BJ (cell line): ENCODE measurements at regions not wholly inside any gene's neighbourhood (a gene's known extent, or its start where the extent isn't known, plus 50 kb on each side); places are given as distances from the start of the nearest gene placed in this dataset.

Source experiments
- CTCF ChIA-PET: fragments of 350-600 bp; formaldehyde crosslinking; extraction: SDS; loops from one replicate; lab custom pipeline; 2021; ENCODE audit warnings: antibody characterized with exemption, inconsistent platforms; lab: Yijun Ruan, JAX
- POLR2A ChIA-PET: fragments of 300-600 bp; sonication (Branson Sonifier 250); formaldehyde crosslinking; extraction: SDS; loops from one replicate; lab custom pipeline; 2021; ENCODE audit warnings: antibody characterized with exemption; lab: Charles Lee
- DNase-seq: peaks from one replicate; pipeline ENCODE4 v3.0.0-alpha.2; 2011; ENCODE audit warnings: low read depth
- H3K27me3 ChIP-seq: 2 replicates; pipeline ENCODE4 v1.6.0; 2011; ENCODE audit warnings: low read length; ENCODE audit not compliant: control insufficient read depth, insufficient read depth
- H3K36me3 ChIP-seq: 2 replicates; pipeline ENCODE4 v1.5.1; 2011; ENCODE audit warnings: low read length; ENCODE audit not compliant: control insufficient read depth, insufficient read depth
- H3K4me3 ChIP-seq: 2 replicates; pipeline ENCODE4 v1.5.1; 2011; ENCODE audit warnings: low read depth, mild to moderate bottlenecking, control low read depth, low read length
- CTCF ChIP-seq: IDR thresholded peaks from 2 replicates; pipeline ENCODE4 v1.5.1; 2011; ENCODE audit warnings: low read depth, mild to moderate bottlenecking, control low read depth, inconsistent platforms, low read length, moderate library complexity; ENCODE audit not compliant: insufficient read depth

GRCh38 chr17:77779711-77780539 is 178.6 kb upstream of the TNRC6C start:
- TF ChIP-seq CTCF: no peak
- no peak overlapping the region for H3K4me3 ChIP-seq
- ChIA-PET POLR2A (interaction anchor here (0.6 kb wide), 1 partner anchor 45 kb away, joined by 3 read pairs; no protein-coding TSS in a partner anchor), CTCF (interaction anchor here (0.5 kb wide), 1 partner anchor 238 kb away, joined by 3 read pairs; no protein-coding TSS in a partner anchor)
- H3K27me3 ChIP-seq: peaks cover 4% of the 10 kb centered on the region
- no peaks in the 10 kb centered on the region for H3K36me3 ChIP-seq
- no peak for DNase-seq

GRCh38 chr17:77781536-77781935 is 177.0 kb upstream of the TNRC6C start:
- TF ChIP-seq CTCF: no peak
- peaks cover 4% of the 10 kb centered on the region for H3K27me3 ChIP-seq
- CTCF ChIA-PET: no interaction called here
- no peak for DNase-seq
- POLR2A ChIA-PET: no interaction called here
- no peaks in the 10 kb centered on the region for H3K36me3 ChIP-seq
- H3K4me3 ChIP-seq: no peak overlapping the region

GRCh38 chr17:77782201-77782600 is 176.3 kb upstream of the TNRC6C start:
- Histone ChIP-seq H3K36me3 (no peaks in the 10 kb centered on the region), H3K27me3 (peaks cover 4% of the 10 kb centered on the region), H3K4me3 (no peak overlapping the region)
- ChIA-PET POLR2A (no interaction called here), CTCF (no interaction called here)
- no peak for TF ChIP-seq CTCF
- no peak for DNase-seq

- CTCF ChIA-PET: no interaction called here
- no peak overlapping the region for H3K4me3 ChIP-seq
- POLR2A ChIA-PET: no interaction called here
- DNase-seq: no peak
- no peak for TF ChIP-seq CTCF
- H3K27me3 ChIP-seq: peaks cover 8% of the 10 kb centered on the region
- no peaks in the 10 kb centered on the region for H3K36me3 ChIP-seq
Observed at GRCh38 chr17:77782611-77783010, 175.9 kb upstream of the TNRC6C start.

- POLR2A ChIA-PET: no interaction called here
- CTCF ChIA-PET: no interaction called here
Observed at GRCh38 chr17:77783991-77784820, 174.3 kb upstream of the TNRC6C start.

More at GRCh38 chr17:77783991-77784820, 174.3 kb upstream of the TNRC6C start:
- Histone ChIP-seq H3K36me3 (no peaks in the 10 kb centered on the region), H3K4me3 (no peak overlapping the region), H3K27me3 (peaks cover 6% of the 10 kb centered on the region)
- DNase-seq: no peak
- no peak for TF ChIP-seq CTCF
